ENCODE measurements at regions not wholly inside any gene's neighbourhood (a gene's known extent, or its start where the extent isn't known, plus 50 kb on each side); places are given as distances from the start of the nearest gene placed in this dataset.

- TF ChIP-seq CTCF (conservative IDR thresholded peaks at IDR 0.05) (peak; percentile 62), ZFX (IDR thresholded peaks at IDR 0.05) (no peak)
Observed at GRCh38 chrX:115948018-115948923, 222.3 kb upstream of the AGTR2 start.
